WTC11 (cell line): ENCODE measurements at regions not wholly inside any gene's neighbourhood (a gene's known extent, or its start where the extent isn't known, plus 50 kb on each side); places are given as distances from the start of the nearest gene placed in this dataset.

Experiments used
- ATAC-seq: fragments of 200-7000 bp; cut with Tn5 transposase; 2 replicates; pipeline ENCODE4 v1.10.0; 2021; ENCODE audit warnings: mild to moderate bottlenecking, moderate library complexity
- CTCF ChIA-PET: fragments of 300-600 bp; sonication (Branson Sonifier 250); formaldehyde crosslinking; loops from one replicate; lab custom pipeline; 2021; ENCODE audit warnings: antibody characterized with exemption; lab: Charles Lee
- POLR2A ChIA-PET: fragments of 350-600 bp; sonication (Branson Sonifier 250); formaldehyde crosslinking; loops from one replicate; lab custom pipeline; 2021; ENCODE audit warnings: antibody characterized with exemption; lab: Charles Lee
- DNase-seq: peaks from one replicate; pipeline ENCODE4 v3.0.0; 2021; ENCODE audit warnings: low spot score
- H3K27ac Mint-ChIP-seq: 2 replicates; pipeline ENCODE4 v1.8.0; 2021; ENCODE audit warnings: mixed read lengths
- H3K27me3 Mint-ChIP-seq: 2 replicates; pipeline ENCODE4 v1.8.0; 2021; ENCODE audit warnings: low read depth, mild to moderate bottlenecking, moderate library complexity, mixed read lengths
- H3K36me3 Mint-ChIP-seq: 2 replicates; pipeline ENCODE4 v1.8.0; 2021; ENCODE audit warnings: mixed read lengths
- H3K4me1 Mint-ChIP-seq: 2 replicates; pipeline ENCODE4 v1.8.0; 2022; ENCODE audit warnings: mixed read lengths
- H3K4me3 Mint-ChIP-seq: 2 replicates; pipeline ENCODE4 v1.8.0; 2021; ENCODE audit warnings: mild to moderate bottlenecking, moderate library complexity, mixed read lengths
- H3K9me3 Mint-ChIP-seq: 2 replicates; pipeline ENCODE4 v1.8.0; 2021; ENCODE audit warnings: mixed read lengths
- ATF1 ChIP-seq: sonication (generic); formaldehyde crosslinking; IDR thresholded peaks from 2 replicates; pipeline ENCODE4 v1.8.1; 2023; ENCODE audit warnings: mild to moderate bottlenecking, moderate library complexity, missing genetic modification reagents
- ATF3 ChIP-seq: sonication (generic); formaldehyde crosslinking; conservative IDR thresholded peaks from 2 replicates; pipeline ENCODE4 v1.8.1; 2022; ENCODE audit warnings: mild to moderate bottlenecking, missing genetic modification reagents
- CBFB ChIP-seq: sonication (generic); formaldehyde crosslinking; IDR thresholded peaks from 2 replicates; pipeline ENCODE4 v1.8.1; 2022; ENCODE audit warnings: mild to moderate bottlenecking, low read depth, missing genetic modification reagents
- CREM ChIP-seq: sonication (generic); formaldehyde crosslinking; IDR thresholded peaks from 2 replicates; pipeline ENCODE4 v1.8.1; 2022; ENCODE audit warnings: mild to moderate bottlenecking, missing genetic modification reagents, moderate library complexity
- ERG ChIP-seq: fragments of 250-450 bp; sonication (Bioruptor Pico); IDR thresholded peaks from 2 replicates; pipeline ENCODE4 v1.8.0; 2021; ENCODE audit warnings: mild to moderate bottlenecking
- FOXP1 ChIP-seq: sonication (generic); formaldehyde crosslinking; IDR thresholded peaks from 2 replicates; pipeline ENCODE4 v1.8.0; 2022; ENCODE audit warnings: missing genetic modification reagents, mild to moderate bottlenecking, moderate library complexity, borderline replicate concordance
- IRF1 ChIP-seq: sonication (generic); formaldehyde crosslinking; IDR thresholded peaks from 2 replicates; pipeline ENCODE4 v1.8.0; 2023; ENCODE audit warnings: missing genetic modification reagents
- JAZF1 ChIP-seq: fragments of 250-450 bp; sonication (Bioruptor Pico); IDR thresholded peaks from 2 replicates; pipeline ENCODE4 v1.9.0; 2021; ENCODE audit warnings: moderate library complexity, mild to moderate bottlenecking, inconsistent platforms
- MLX ChIP-seq: sonication (generic); formaldehyde crosslinking; IDR thresholded peaks from 2 replicates; pipeline ENCODE4 v1.8.1; 2023; ENCODE audit warnings: mild to moderate bottlenecking, missing genetic modification reagents, moderate library complexity
- NFATC4 ChIP-seq: fragments of 250-450 bp; sonication (Bioruptor Pico); IDR thresholded peaks from 2 replicates; pipeline ENCODE4 v1.9.0; 2021; ENCODE audit warnings: mild to moderate bottlenecking
- NR2C2 ChIP-seq: sonication (generic); formaldehyde crosslinking; IDR thresholded peaks from 2 replicates; pipeline ENCODE4 v1.8.0; 2022; ENCODE audit warnings: mild to moderate bottlenecking, missing genetic modification reagents
- NR3C1 ChIP-seq: sonication (generic); formaldehyde crosslinking; conservative IDR thresholded peaks from 2 replicates; pipeline ENCODE4 v1.8.1; 2023; ENCODE audit warnings: low read depth, mild to moderate bottlenecking, missing genetic modification reagents
- RELA ChIP-seq: sonication (generic); formaldehyde crosslinking; IDR thresholded peaks from 2 replicates; pipeline ENCODE4 v1.8.1; 2022; ENCODE audit warnings: missing genetic modification reagents, mild to moderate bottlenecking, borderline replicate concordance
- TEAD1 ChIP-seq: sonication (generic); formaldehyde crosslinking; IDR thresholded peaks from 2 replicates; pipeline ENCODE4 v1.8.0; 2022; ENCODE audit warnings: mild to moderate bottlenecking, missing genetic modification reagents
- USF1 ChIP-seq: sonication (generic); formaldehyde crosslinking; IDR thresholded peaks from 2 replicates; pipeline ENCODE4 v1.8.0; 2022; ENCODE audit warnings: mild to moderate bottlenecking, missing genetic modification reagents
- ZBTB21 ChIP-seq: sonication (generic); formaldehyde crosslinking; IDR thresholded peaks from 2 replicates; pipeline ENCODE4 v1.8.1; 2023; ENCODE audit warnings: mild to moderate bottlenecking, missing genetic modification reagents, borderline replicate concordance
- ZNF121 ChIP-seq: sonication (generic); formaldehyde crosslinking; IDR thresholded peaks from 2 replicates; pipeline ENCODE4 v1.8.0; 2023; ENCODE audit warnings: missing genetic modification reagents
- ZNF219 ChIP-seq: sonication (generic); formaldehyde crosslinking; IDR thresholded peaks from 2 replicates; pipeline ENCODE4 v1.8.0; 2023; ENCODE audit warnings: missing genetic modification reagents, mild to moderate bottlenecking, borderline replicate concordance
- ZNF281 ChIP-seq: sonication (generic); formaldehyde crosslinking; IDR thresholded peaks from 2 replicates; pipeline ENCODE4 v1.8.0; 2023; ENCODE audit warnings: mild to moderate bottlenecking, missing genetic modification reagents
- ZNF423 ChIP-seq: fragments of 250-450 bp; sonication (Bioruptor Pico); IDR thresholded peaks from 2 replicates; pipeline ENCODE4 v2.1.2; 2022; ENCODE audit warnings: mild to moderate bottlenecking, moderate library complexity
- ZSCAN18 ChIP-seq: fragments of 250-450 bp; sonication (Bioruptor Pico); IDR thresholded peaks from 2 replicates; pipeline ENCODE4 v2.1.2; 2022; ENCODE audit warnings: mild to moderate bottlenecking, moderate library complexity

- no peak for TF ChIP-seq ZNF281 (CRISPR knock-in tag)
- no peak for TF ChIP-seq ZNF423 (CRISPR knock-in tag)
- TF ChIP-seq FOXP1 (CRISPR knock-in tag) = no peak
- TF ChIP-seq CBFB = no peak
- TF ChIP-seq ZNF219 (CRISPR knock-in tag) = no peak
- no peak for TF ChIP-seq ERG (CRISPR knock-in tag)
- TF ChIP-seq CREM (CRISPR knock-in tag) = no peak
- TF ChIP-seq IRF1 (CRISPR knock-in tag) = no peak
- no peak for TF ChIP-seq ZBTB21 (CRISPR knock-in tag)
- no peak for TF ChIP-seq ATF1 (CRISPR knock-in tag)
Measured at GRCh38 chr1:116268211-116268610, 104.8 kb upstream of the ATP1A1 start (continued).

- DNase-seq = no peak
- no peak overlapping the region for H3K27ac Mint-ChIP-seq
- no peak overlapping the region for H3K4me3 Mint-ChIP-seq
- POLR2A ChIA-PET = interaction anchor here (0.6 kb wide), 1 partner anchor 78 kb away, joined by 3 read pairs; no protein-coding TSS in a partner anchor
- ATAC-seq = 0 out of 2 replicates have a peak, but pooled peaks have one; percentile 28
- H3K27me3 Mint-ChIP-seq = no peaks in the 10 kb centered on the region; the same call in 1 of the 2 replicates
- H3K9me3 Mint-ChIP-seq = no peaks in the 10 kb centered on the region
- H3K4me1 Mint-ChIP-seq = no peaks in the 10 kb centered on the region
- CTCF ChIA-PET = interaction anchor here (0.8 to 1.6 kb wide), 4 partner anchors 131 to 229 kb away, joined by 3 to 13 read pairs (median 6); no protein-coding TSS in a partner anchor
- no peak for TF ChIP-seq NFATC4 (CRISPR knock-in tag)
- no peak for TF ChIP-seq ATF3 (CRISPR knock-in tag)
- no peak for TF ChIP-seq USF1 (CRISPR knock-in tag)
- TF ChIP-seq FOXP1 (CRISPR knock-in tag) = no peak
- TF ChIP-seq TEAD1 (CRISPR knock-in tag) = no peak
- TF ChIP-seq JAZF1 (CRISPR knock-in tag) = no peak
- no peak for TF ChIP-seq NR3C1 (CRISPR knock-in tag)
- no peak for TF ChIP-seq ZNF121 (CRISPR knock-in tag)
- no peak for TF ChIP-seq ZSCAN18 (CRISPR knock-in tag)
- TF ChIP-seq NR2C2 = no peak
- TF ChIP-seq MLX (CRISPR knock-in tag) = no peak
- no peak for TF ChIP-seq RELA (CRISPR knock-in tag)
- no peak for TF ChIP-seq ATF1 (CRISPR knock-in tag)
- TF ChIP-seq, all 79 proteins: peak for 0
- H3K36me3 Mint-ChIP-seq = no peaks in the 10 kb centered on the region
Measured at GRCh38 chr1:116270316-116271057, 102.6 kb upstream of the ATP1A1 start.
